Left ventricle myocardium superior (tissue), 1 donor: ENCODE measurements at regions not wholly inside any gene's neighbourhood (a gene's known extent, or its start where the extent isn't known, plus 50 kb on each side); places are given as distances from the start of the nearest gene placed in this dataset.

Experiments
- ATAC-seq: fragments of 200-7000 bp; cut with Tn5 transposase; one replicate; pipeline ENCODE4 v1.9.1; 2020; ENCODE audit warnings: mild to moderate bottlenecking, moderate library complexity
- DNase-seq: peaks from one replicate; pipeline ENCODE4 v3.0.0-alpha.2; 2020
- intact Hi-C: fragments of 100-400 bp; cut with micrococcal nuclease; formaldehyde crosslinking; loops from one replicate; pipeline ENCODE4 v1.11.0; 2022
- donor health status: DM: no; HTN: yes; CAD: no; lungs with severe emphysema.

GRCh38 chr3:178289544-178290160 is 246.6 kb upstream of the KCNMB2 start:
- ATAC-seq, result peak; percentile 89
- intact Hi-C loops, result no loop called here
- DNase-seq, result peak; percentile 48

- intact Hi-C loops, result no loop called here
- ATAC-seq, result no peak
These were observed 244.5 kb upstream of the KCNMB2 start for GRCh38 chr3:178291574-178292370.

GRCh38 chr3:178295292-178295912 is 240.8 kb upstream of the KCNMB2 start:
- DNase-seq (no peak), ATAC-seq (peak; percentile 83)
- intact Hi-C loops, result no loop called here

More at GRCh38 chr3:178291574-178292370, 244.5 kb upstream of the KCNMB2 start:
- no peak for DNase-seq

- intact Hi-C loops, result no loop called here
- no peak for DNase-seq
- peak; percentile 92 for ATAC-seq
These were observed 239.0 kb upstream of the KCNMB2 start for GRCh38 chr3:178297199-178297598.

GRCh38 chr3:178297740-178298139 is 238.5 kb upstream of the KCNMB2 start:
- ATAC-seq, result peak; percentile 27

GRCh38 chr3:178300441-178300959 is 235.7 kb upstream of the KCNMB2 start:
- no peak for DNase-seq
- no peak for ATAC-seq
- intact Hi-C loops, result no loop called here

More at GRCh38 chr3:178297740-178298139, 238.5 kb upstream of the KCNMB2 start:
- DNase-seq, result no peak
- intact Hi-C loops, result no loop called here

GRCh38 chr3:178302966-178303930 is 233.0 kb upstream of the KCNMB2 start:
- DNase-seq, result no peak
- intact Hi-C loops, result no loop called here
- ATAC-seq, result no peak

GRCh38 chr3:178304758-178305467 is 231.3 kb upstream of the KCNMB2 start:
- intact Hi-C loops, result no loop called here
- DNase-seq, result no peak

GRCh38 chr3:178306432-178307115 is 229.7 kb upstream of the KCNMB2 start:
- ATAC-seq (no peak), DNase-seq (no peak)
- intact Hi-C loops, result no loop called here

More at GRCh38 chr3:178304758-178305467, 231.3 kb upstream of the KCNMB2 start:
- ATAC-seq, result no peak

- intact Hi-C loops, result no loop called here
- DNase-seq (no peak), ATAC-seq (peak; percentile 24)
These were observed 227.5 kb upstream of the KCNMB2 start for GRCh38 chr3:178308771-178309170.

GRCh38 chr3:178310949-178311348 is 225.3 kb upstream of the KCNMB2 start:
- ATAC-seq, result no peak
- no peak for DNase-seq
- intact Hi-C loops, result no loop called here

- no peak for ATAC-seq
These were observed 222.5 kb upstream of the KCNMB2 start for GRCh38 chr3:178313716-178314115.

GRCh38 chr3:178318340-178318739 is 217.9 kb upstream of the KCNMB2 start:
- ATAC-seq (no peak), DNase-seq (no peak)
- intact Hi-C loops, result no loop called here

More at GRCh38 chr3:178313716-178314115, 222.5 kb upstream of the KCNMB2 start:
- intact Hi-C loops, result no loop called here
- no peak for DNase-seq

- intact Hi-C loops, result no loop called here
- ATAC-seq, result no peak
- DNase-seq, result no peak
These were observed 217.1 kb upstream of the KCNMB2 start for GRCh38 chr3:178318941-178319816.

GRCh38 chr3:178320456-178321351 is 215.5 kb upstream of the KCNMB2 start:
- DNase-seq (peak; percentile 71), ATAC-seq (peak; percentile 98)
- intact Hi-C loops, result loop anchor here (10.0 kb wide), 2 partner anchors 946 to 1266 kb away; no protein-coding TSS in a partner anchor

- intact Hi-C loops, result loop anchor here (10.0 kb wide), 2 partner anchors 950 to 1270 kb away; no protein-coding TSS in a partner anchor
These were observed 211.9 kb upstream of the KCNMB2 start for GRCh38 chr3:178324356-178324755.

More at GRCh38 chr3:178324356-178324755, 211.9 kb upstream of the KCNMB2 start:
- ATAC-seq (no peak), DNase-seq (no peak)
